Right renal pelvis (tissue), 4 donors: ENCODE measurements at regions not wholly inside any gene's neighbourhood (a gene's known extent, or its start where the extent isn't known, plus 50 kb on each side); places are given as distances from the start of the nearest gene placed in this dataset.

Source experiments
- DNase-seq, 4 donors: peaks; one replicate each; pipeline ENCODE4 v3.0.0-alpha.2; 2013; ENCODE audit warnings: low read depth in 4 of 4, low spot score in 3 of 4, missing footprints in 1 of 4

GRCh38 chr5:52388349-52388748 lies 399.4 kb upstream of the ITGA1 start:
- DNase-seq: no peak

- no peak for DNase-seq
These were observed 395.4 kb upstream of the ITGA1 start for GRCh38 chr5:52392321-52392720.

- DNase-seq: no peak
These were observed 377.9 kb upstream of the ITGA1 start for GRCh38 chr5:52409835-52410234.

GRCh38 chr5:52419357-52419756 lies 368.4 kb upstream of the ITGA1 start:
- no peak for DNase-seq

- no peak for DNase-seq
These were observed 360.1 kb upstream of the ITGA1 start for GRCh38 chr5:52427615-52428014.

GRCh38 chr5:52428977-52429489 lies 358.7 kb upstream of the ITGA1 start:
- DNase-seq: no peak

GRCh38 chr5:52441768-52442167 lies 345.9 kb upstream of the ITGA1 start:
- DNase-seq: no peak

- no peak for DNase-seq
These were observed 344.5 kb upstream of the ITGA1 start for GRCh38 chr5:52443187-52443586.

- no peak for DNase-seq
These were observed 339.6 kb upstream of the ITGA1 start for GRCh38 chr5:52448111-52448510.

- DNase-seq: no peak
These were observed 338.2 kb upstream of the ITGA1 start for GRCh38 chr5:52449516-52449915.

- DNase-seq: no peak
These were observed 335.6 kb upstream of the ITGA1 start for GRCh38 chr5:52452098-52452497.

- DNase-seq: no peak
These were observed 334.5 kb upstream of the ITGA1 start for GRCh38 chr5:52453176-52453575.

- no peak for DNase-seq
These were observed 331.8 kb upstream of the ITGA1 start for GRCh38 chr5:52455920-52456319.

- DNase-seq: no peak
These were observed 329.9 kb upstream of the ITGA1 start for GRCh38 chr5:52457810-52458209.

GRCh38 chr5:52466113-52466512 lies 321.6 kb upstream of the ITGA1 start:
- DNase-seq: no peak

GRCh38 chr5:52466749-52467520 lies 320.8 kb upstream of the ITGA1 start:
- no peak for DNase-seq

GRCh38 chr5:52468976-52469375 lies 318.7 kb upstream of the ITGA1 start:
- no peak for DNase-seq

GRCh38 chr5:52469420-52469819 lies 318.3 kb upstream of the ITGA1 start:
- no peak for DNase-seq

GRCh38 chr5:52469835-52470234 lies 317.9 kb upstream of the ITGA1 start:
- no peak for DNase-seq

GRCh38 chr5:52476346-52476745 lies 311.4 kb upstream of the ITGA1 start:
- DNase-seq: no peak

- DNase-seq: no peak
These were observed 306.5 kb upstream of the ITGA1 start for GRCh38 chr5:52481201-52481600.

- no peak for DNase-seq
These were observed 305.9 kb upstream of the ITGA1 start for GRCh38 chr5:52481851-52482250.
